ENCODE measurements at regions not wholly inside any gene's neighbourhood (a gene's known extent, or its start where the extent isn't known, plus 50 kb on each side); places are given as distances from the start of the nearest gene placed in this dataset.

- no peak for DNase-seq
- ChIA-PET CTCF (no interaction called here), POLR2A (no interaction called here)
- Mint-ChIP-seq H3K9me3 (no peaks in the 10 kb centered on the region), H3K4me3 (no peak overlapping the region), H3K4me1 (no peaks in the 10 kb centered on the region), H3K27ac (no peak overlapping the region), H3K27me3 (peaks cover 3% of the 10 kb centered on the region), H3K36me3 (ENCODE audit: low read depth) (no peaks in the 10 kb centered on the region)
Observed at GRCh38 chr11:103547691-103548090, 438.5 kb downstream of the DYNC2H1 start.

GRCh38 chr11:103548838-103549237 is 439.6 kb downstream of the DYNC2H1 start:
- no peak for DNase-seq
- Mint-ChIP-seq H3K27me3 (peaks cover 3% of the 10 kb centered on the region), H3K4me3 (no peak overlapping the region), H3K36me3 (ENCODE audit: low read depth) (no peaks in the 10 kb centered on the region), H3K4me1 (no peaks in the 10 kb centered on the region), H3K9me3 (no peaks in the 10 kb centered on the region), H3K27ac (no peak overlapping the region)
- ChIA-PET CTCF (interaction anchor here (0.6 kb wide), 1 partner anchor 113 kb away, joined by 3 read pairs; no protein-coding TSS in a partner anchor), POLR2A (no interaction called here)

GRCh38 chr11:103550811-103551210 is 441.6 kb downstream of the DYNC2H1 start:
- no peak for DNase-seq
- Mint-ChIP-seq H3K36me3 (ENCODE audit: low read depth) (no peaks in the 10 kb centered on the region), H3K9me3 (no peaks in the 10 kb centered on the region), H3K27ac (no peak overlapping the region), H3K27me3 (peaks cover 3% of the 10 kb centered on the region), H3K4me3 (no peak overlapping the region), H3K4me1 (no peaks in the 10 kb centered on the region)
- POLR2A ChIA-PET = no interaction called here
- CTCF ChIA-PET = no interaction called here

GRCh38 chr11:103552086-103552485 is 442.9 kb downstream of the DYNC2H1 start:
- H3K4me3 Mint-ChIP-seq = no peak overlapping the region
- no peaks in the 10 kb centered on the region for H3K36me3 Mint-ChIP-seq (ENCODE audit: low read depth)
- H3K9me3 Mint-ChIP-seq = no peaks in the 10 kb centered on the region
- ChIA-PET POLR2A (no interaction called here), CTCF (no interaction called here)
- DNase-seq = no peak
- H3K27me3 Mint-ChIP-seq = peaks cover 3% of the 10 kb centered on the region
- H3K27ac Mint-ChIP-seq = no peak overlapping the region
- no peaks in the 10 kb centered on the region for H3K4me1 Mint-ChIP-seq

GRCh38 chr11:103556171-103556570 is 446.9 kb downstream of the DYNC2H1 start:
- no peak for DNase-seq
- no peaks in the 10 kb centered on the region for H3K9me3 Mint-ChIP-seq
- POLR2A ChIA-PET = no interaction called here
- no peaks in the 10 kb centered on the region for H3K4me1 Mint-ChIP-seq
- H3K27ac Mint-ChIP-seq = no peak overlapping the region
- H3K4me3 Mint-ChIP-seq = no peak overlapping the region
- CTCF ChIA-PET = no interaction called here
- H3K36me3 Mint-ChIP-seq (ENCODE audit: low read depth) = no peaks in the 10 kb centered on the region
- H3K27me3 Mint-ChIP-seq = no peaks in the 10 kb centered on the region

- H3K27ac Mint-ChIP-seq = no peak overlapping the region
- H3K27me3 Mint-ChIP-seq = no peaks in the 10 kb centered on the region
- POLR2A ChIA-PET = no interaction called here
Observed at GRCh38 chr11:103566116-103566515, 456.9 kb downstream of the DYNC2H1 start.

GRCh38 chr11:103581760-103582159 is 454.7 kb upstream of the DDI1 start:
- Mint-ChIP-seq H3K27me3 (no peaks in the 10 kb centered on the region), H3K4me3 (no peak overlapping the region), H3K9me3 (no peaks in the 10 kb centered on the region), H3K4me1 (no peaks in the 10 kb centered on the region), H3K27ac (no peak overlapping the region), H3K36me3 (ENCODE audit: low read depth) (no peaks in the 10 kb centered on the region)
- ChIA-PET CTCF (no interaction called here), POLR2A (no interaction called here)
- DNase-seq = no peak

More at GRCh38 chr11:103566116-103566515, 456.9 kb downstream of the DYNC2H1 start:
- no peak for DNase-seq
- Mint-ChIP-seq H3K9me3 (no peaks in the 10 kb centered on the region), H3K4me3 (no peak overlapping the region), H3K4me1 (no peaks in the 10 kb centered on the region), H3K36me3 (ENCODE audit: low read depth) (no peaks in the 10 kb centered on the region)
- CTCF ChIA-PET = no interaction called here

GRCh38 chr11:103582351-103582909 is 454.0 kb upstream of the DDI1 start:
- Mint-ChIP-seq H3K27me3 (no peaks in the 10 kb centered on the region), H3K4me3 (no peak overlapping the region), H3K27ac (no peak overlapping the region), H3K36me3 (ENCODE audit: low read depth) (no peaks in the 10 kb centered on the region), H3K9me3 (no peaks in the 10 kb centered on the region), H3K4me1 (no peaks in the 10 kb centered on the region)
- no peak for DNase-seq
- POLR2A ChIA-PET = no interaction called here
- CTCF ChIA-PET = no interaction called here

GRCh38 chr11:103584021-103584420 is 452.4 kb upstream of the DDI1 start:
- H3K9me3 Mint-ChIP-seq = no peaks in the 10 kb centered on the region
- no peak overlapping the region for H3K27ac Mint-ChIP-seq
- ChIA-PET POLR2A (no interaction called here), CTCF (interaction anchor here (0.6 kb wide), 1 partner anchor 382 kb away, joined by 4 read pairs; no protein-coding TSS in a partner anchor)
- H3K36me3 Mint-ChIP-seq (ENCODE audit: low read depth) = no peaks in the 10 kb centered on the region
- no peaks in the 10 kb centered on the region for H3K27me3 Mint-ChIP-seq
- no peak for DNase-seq
- H3K4me3 Mint-ChIP-seq = no peak overlapping the region
- no peaks in the 10 kb centered on the region for H3K4me1 Mint-ChIP-seq

- ChIA-PET POLR2A (no interaction called here), CTCF (no interaction called here)
- Mint-ChIP-seq H3K4me1 (no peaks in the 10 kb centered on the region), H3K4me3 (no peak overlapping the region), H3K27ac (no peak overlapping the region), H3K9me3 (no peaks in the 10 kb centered on the region), H3K36me3 (ENCODE audit: low read depth) (no peaks in the 10 kb centered on the region), H3K27me3 (no peaks in the 10 kb centered on the region)
- no peak for DNase-seq
Observed at GRCh38 chr11:103584720-103585119, 451.7 kb upstream of the DDI1 start.

- Mint-ChIP-seq H3K27ac (no peak overlapping the region), H3K27me3 (no peaks in the 10 kb centered on the region), H3K36me3 (ENCODE audit: low read depth) (no peaks in the 10 kb centered on the region), H3K9me3 (no peaks in the 10 kb centered on the region), H3K4me1 (no peaks in the 10 kb centered on the region), H3K4me3 (no peak overlapping the region)
- ChIA-PET POLR2A (no interaction called here), CTCF (no interaction called here)
- DNase-seq = no peak
Observed at GRCh38 chr11:103585401-103585800, 451.0 kb upstream of the DDI1 start.

GRCh38 chr11:103585911-103586310 is 450.5 kb upstream of the DDI1 start:
- Mint-ChIP-seq H3K27me3 (no peaks in the 10 kb centered on the region), H3K36me3 (ENCODE audit: low read depth) (no peaks in the 10 kb centered on the region), H3K4me3 (no peak overlapping the region), H3K9me3 (no peaks in the 10 kb centered on the region), H3K4me1 (no peaks in the 10 kb centered on the region), H3K27ac (no peak overlapping the region)
- ChIA-PET CTCF (no interaction called here), POLR2A (no interaction called here)
- DNase-seq = no peak

- Mint-ChIP-seq H3K36me3 (ENCODE audit: low read depth) (no peaks in the 10 kb centered on the region), H3K4me3 (no peak overlapping the region), H3K9me3 (no peaks in the 10 kb centered on the region), H3K27me3 (no peaks in the 10 kb centered on the region), H3K4me1 (no peaks in the 10 kb centered on the region), H3K27ac (no peak overlapping the region)
- no peak for DNase-seq
- ChIA-PET POLR2A (no interaction called here), CTCF (no interaction called here)
Observed at GRCh38 chr11:103586756-103587155, 449.7 kb upstream of the DDI1 start.

- Mint-ChIP-seq H3K36me3 (ENCODE audit: low read depth) (no peaks in the 10 kb centered on the region), H3K27ac (no peak overlapping the region)
Observed at GRCh38 chr11:103587901-103588788, 448.3 kb upstream of the DDI1 start.

More at GRCh38 chr11:103587901-103588788, 448.3 kb upstream of the DDI1 start:
- POLR2A ChIA-PET = no interaction called here
- H3K9me3 Mint-ChIP-seq = no peaks in the 10 kb centered on the region
- no peaks in the 10 kb centered on the region for H3K4me1 Mint-ChIP-seq
- H3K4me3 Mint-ChIP-seq = no peak overlapping the region
- DNase-seq = no peak
- CTCF ChIA-PET = no interaction called here
- no peaks in the 10 kb centered on the region for H3K27me3 Mint-ChIP-seq
